ENCODE measurements at regions not wholly inside any gene's neighbourhood (a gene's known extent, or its start where the extent isn't known, plus 50 kb on each side); places are given as distances from the start of the nearest gene placed in this dataset.

- intact Hi-C loops (cut with micrococcal nuclease; ENCODE audit: unreplicated experiment), result no loop called here
- TF ChIP-seq EZH2phosphoT487 (IDR thresholded peaks at IDR 0.05; ENCODE audit: borderline replicate concordance, low read depth, low read length), result no peak
- TF ChIP-seq CTCF (conservative IDR thresholded peaks at IDR 0.05; ENCODE audit: low read length), result no peak
- Histone ChIP-seq H2AFZ (ENCODE audit: low read length) (no peak overlapping the region), H3K36me3 (ENCODE audit: insufficient read depth, low read length) (no peaks in the 10 kb centered on the region), H3K79me2 (ENCODE audit: insufficient read depth, low read depth, low read length) (no peaks in the 10 kb centered on the region), H3K9me3 (ENCODE audit: low read length) (no peaks in the 10 kb centered on the region), H3K4me2 (ENCODE audit: low read length) (no peak overlapping the region), H3K4me3 (ENCODE audit: low read depth, low read length, poor library complexity, severe bottlenecking) (no peak overlapping the region), H3K27ac (ENCODE audit: low read depth, low read length, poor library complexity, severe bottlenecking) (no peak overlapping the region), H3K4me1 (ENCODE audit: insufficient read depth, low read length, poor library complexity, severe bottlenecking) (peaks cover 4% of the 10 kb centered on the region), H3K9me2 (ENCODE audit: insufficient read depth, low read length) (no peaks in the 10 kb centered on the region), H4K20me1 (ENCODE audit: insufficient read depth, low read length) (no peaks in the 10 kb centered on the region)
- ChIA-PET POLR2A (no interaction called here), CTCF (ENCODE audit: unreplicated experiment) (no interaction called here)
- BruUV-seq (replicated peaks), result no TSS peak
- DNase-seq (ENCODE audit: low spot score), result no peak
Observed at GRCh38 chr21:38729291-38729690, 76.4 kb upstream of the ETS2 start.

GRCh38 chr21:38729754-38730379, 75.9 kb upstream of the ETS2 start:
- Histone ChIP-seq H4K20me1 (ENCODE audit: insufficient read depth, low read length) (no peaks in the 10 kb centered on the region), H3K27ac (ENCODE audit: low read depth, low read length, poor library complexity, severe bottlenecking) (no peak overlapping the region), H3K9me3 (ENCODE audit: low read length) (no peaks in the 10 kb centered on the region), H3K79me2 (ENCODE audit: insufficient read depth, low read depth, low read length) (no peaks in the 10 kb centered on the region), H3K4me1 (ENCODE audit: insufficient read depth, low read length, poor library complexity, severe bottlenecking) (peaks cover 10% of the 10 kb centered on the region), H2AFZ (ENCODE audit: low read length) (no peak overlapping the region), H3K4me3 (ENCODE audit: low read depth, low read length, poor library complexity, severe bottlenecking) (no peak overlapping the region), H3K36me3 (ENCODE audit: insufficient read depth, low read length) (no peaks in the 10 kb centered on the region), H3K4me2 (ENCODE audit: low read length) (no peak overlapping the region), H3K9me2 (ENCODE audit: insufficient read depth, low read length) (no peaks in the 10 kb centered on the region)
- CTCF ChIA-PET (ENCODE audit: unreplicated experiment), result no interaction called here
- TF ChIP-seq EZH2phosphoT487 (IDR thresholded peaks at IDR 0.05; ENCODE audit: borderline replicate concordance, low read depth, low read length) (no peak), CTCF (conservative IDR thresholded peaks at IDR 0.05; ENCODE audit: low read length) (no peak)
- POLR2A ChIA-PET, result no interaction called here
- BruUV-seq (replicated peaks), result no TSS peak
- intact Hi-C loops (cut with micrococcal nuclease; ENCODE audit: unreplicated experiment), result loop anchor here (5.0 kb wide), 2 partner anchors 77 to 287 kb away; partner anchors contain the start of gene ETS2
- no peak for DNase-seq (ENCODE audit: low spot score)

GRCh38 chr21:38733972-38734546, 71.7 kb upstream of the ETS2 start:
- peak; percentile 57 for DNase-seq (ENCODE audit: low spot score)
- Histone ChIP-seq H3K9me3 (ENCODE audit: low read length) (no peaks in the 10 kb centered on the region), H2AFZ (ENCODE audit: low read length) (peak overlapping the region; percentile 87), H4K20me1 (ENCODE audit: insufficient read depth, low read length) (no peaks in the 10 kb centered on the region), H3K9me2 (ENCODE audit: insufficient read depth, low read length) (no peaks in the 10 kb centered on the region), H3K4me3 (ENCODE audit: low read depth, low read length, poor library complexity, severe bottlenecking) (peak overlapping the region; percentile 61), H3K36me3 (ENCODE audit: insufficient read depth, low read length) (no peaks in the 10 kb centered on the region), H3K79me2 (ENCODE audit: insufficient read depth, low read depth, low read length) (no peaks in the 10 kb centered on the region), H3K4me2 (ENCODE audit: low read length) (peak overlapping the region; percentile 89), H3K27ac (ENCODE audit: low read depth, low read length, poor library complexity, severe bottlenecking) (no peak overlapping the region), H3K4me1 (ENCODE audit: insufficient read depth, low read length, poor library complexity, severe bottlenecking) (peaks cover 10% of the 10 kb centered on the region)
- TF ChIP-seq EZH2phosphoT487 (IDR thresholded peaks at IDR 0.05; ENCODE audit: borderline replicate concordance, low read depth, low read length), result no peak
- peak; percentile 99 for TF ChIP-seq CTCF (conservative IDR thresholded peaks at IDR 0.05; ENCODE audit: low read length)
- intact Hi-C loops (cut with micrococcal nuclease; ENCODE audit: unreplicated experiment), result loop anchor here (2.0 to 5.0 kb wide), 4 partner anchors 73 to 393 kb away; partner anchors contain the start of gene ETS2
- CTCF ChIA-PET (ENCODE audit: unreplicated experiment), result interaction anchor here (0.5 to 1.4 kb wide), 3 partner anchors 17 to 232 kb away, joined by 3 read pairs; no protein-coding TSS in a partner anchor
- no TSS peak for BruUV-seq (replicated peaks)
- POLR2A ChIA-PET, result interaction anchor here (0.7 kb wide), 1 partner anchor 148 kb away, joined by 3 read pairs; no protein-coding TSS in a partner anchor
